IPS-18c (cell line): ENCODE measurements at regions not wholly inside any gene's neighbourhood (a gene's known extent, or its start where the extent isn't known, plus 50 kb on each side); places are given as distances from the start of the nearest gene placed in this dataset.

Experiments used
- H3K4me3 ChIP-seq: 2 replicates; pipeline ENCODE4 v1.7.0; 2013; ENCODE audit warnings: low read depth, mild to moderate bottlenecking, low read length, moderate library complexity; ENCODE audit not compliant: insufficient read depth
- H3K9me3 ChIP-seq: one replicate; pipeline ENCODE4 v1.6.1; 2013; ENCODE audit warnings: mild to moderate bottlenecking, low read length, moderate library complexity; ENCODE audit not compliant: control insufficient read depth, insufficient read depth

DNA sequence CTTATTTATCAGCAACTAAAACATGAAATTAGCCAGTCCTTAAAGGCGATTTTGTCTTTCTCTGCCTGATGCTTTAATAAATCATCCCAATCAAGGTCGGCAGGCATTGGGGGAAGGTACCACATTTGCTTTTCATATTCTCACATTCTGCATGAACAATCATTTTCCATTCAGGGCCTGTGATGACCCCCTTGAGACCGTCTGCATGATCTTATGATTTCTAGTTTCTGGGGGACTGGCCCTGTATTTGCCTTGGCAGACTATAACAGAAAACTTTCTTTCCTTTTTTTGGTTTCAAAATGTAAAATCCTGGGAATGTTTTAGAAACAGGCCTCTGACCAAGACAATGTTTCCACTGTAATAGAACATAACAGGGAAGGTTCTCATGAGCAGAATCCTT lies 296.8 kb downstream of the IDS start:
- no peak overlapping the region for H3K4me3 ChIP-seq
- H3K9me3 ChIP-seq = no peaks in the 10 kb centered on the region

- no peaks in the 10 kb centered on the region for H3K9me3 ChIP-seq
Measured at GRCh38 chrX:149207518-149207917, 297.6 kb downstream of the IDS start.

DNA sequence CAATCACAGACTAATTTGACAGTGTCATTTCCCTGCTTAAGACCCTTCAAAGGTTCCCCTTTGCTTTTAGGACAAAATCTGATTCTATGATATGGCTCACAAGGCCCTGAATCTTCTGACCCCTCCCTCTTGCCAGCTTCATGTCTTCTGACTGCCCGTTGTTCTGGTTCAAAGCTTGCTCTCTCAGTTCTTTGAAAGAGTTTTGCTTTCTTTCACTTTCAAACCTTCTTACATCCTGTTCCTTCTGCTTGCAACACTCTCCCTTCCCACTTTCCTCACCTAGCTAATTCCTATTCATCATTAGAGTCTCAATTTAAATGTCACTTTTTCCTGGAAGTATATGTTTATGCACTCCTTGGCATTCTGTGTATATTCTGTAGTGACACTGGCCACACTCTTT lies 299.2 kb downstream of the IDS start:
- Histone ChIP-seq H3K4me3 (no peak overlapping the region), H3K9me3 (no peaks in the 10 kb centered on the region)

More at GRCh38 chrX:149207518-149207917, 297.6 kb downstream of the IDS start:
- H3K4me3 ChIP-seq = no peak overlapping the region

DNA sequence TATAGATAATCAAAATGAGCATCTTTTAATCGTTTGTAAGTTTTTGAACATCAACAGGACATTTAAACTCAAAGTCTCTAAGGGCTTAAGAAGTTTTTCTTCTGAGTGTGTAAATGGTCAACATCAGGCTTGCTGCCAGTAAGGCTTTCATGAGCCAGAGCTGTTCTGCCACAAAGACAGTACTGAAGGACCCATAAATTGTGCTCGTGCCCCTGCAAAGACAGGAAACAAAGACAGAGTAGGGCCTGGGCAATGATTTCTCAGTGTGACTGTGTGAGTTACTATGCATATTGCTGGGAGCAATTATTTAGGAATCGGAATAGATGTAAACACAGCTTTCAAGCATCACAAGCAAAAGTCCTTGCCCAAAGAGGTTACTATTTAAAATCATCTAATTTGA lies 300.0 kb downstream of the IDS start:
- no peaks in the 10 kb centered on the region for H3K9me3 ChIP-seq
- no peak overlapping the region for H3K4me3 ChIP-seq

DNA sequence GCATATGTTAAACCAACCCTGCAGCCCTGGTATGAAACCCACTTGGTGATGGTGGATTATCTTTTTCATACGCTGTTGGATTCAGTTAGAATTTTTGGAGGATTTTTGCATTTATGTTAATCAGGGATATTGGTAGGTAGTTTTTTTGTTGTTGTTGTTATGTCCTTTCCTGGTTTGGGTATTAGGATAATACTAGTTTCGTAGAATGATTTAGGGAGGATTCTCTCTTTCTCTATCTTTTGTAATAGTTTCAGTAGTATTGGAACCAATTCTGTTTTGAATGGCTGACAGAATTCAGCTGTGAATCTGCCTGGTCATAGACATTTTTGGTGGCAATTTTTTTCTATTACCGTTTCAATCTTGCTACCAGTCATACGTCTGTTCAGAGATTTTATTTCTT lies 305.4 kb downstream of the IDS start:
- Histone ChIP-seq H3K4me3 (no peak overlapping the region), H3K9me3 (peaks cover 5% of the 10 kb centered on the region)

- no peak overlapping the region for H3K4me3 ChIP-seq
- H3K9me3 ChIP-seq = peaks cover 5% of the 10 kb centered on the region
Measured at GRCh38 chrX:149198980-149199732, 305.9 kb downstream of the IDS start.

GRCh38 chrX:149185087-149185486 lies 320.0 kb downstream of the IDS start:
- H3K9me3 ChIP-seq = no peaks in the 10 kb centered on the region
- no peak overlapping the region for H3K4me3 ChIP-seq

GRCh38 chrX:149161435-149162088 lies 343.5 kb downstream of the IDS start:
- Histone ChIP-seq H3K9me3 (peaks cover 9% of the 10 kb centered on the region), H3K4me3 (no peak overlapping the region)

DNA sequence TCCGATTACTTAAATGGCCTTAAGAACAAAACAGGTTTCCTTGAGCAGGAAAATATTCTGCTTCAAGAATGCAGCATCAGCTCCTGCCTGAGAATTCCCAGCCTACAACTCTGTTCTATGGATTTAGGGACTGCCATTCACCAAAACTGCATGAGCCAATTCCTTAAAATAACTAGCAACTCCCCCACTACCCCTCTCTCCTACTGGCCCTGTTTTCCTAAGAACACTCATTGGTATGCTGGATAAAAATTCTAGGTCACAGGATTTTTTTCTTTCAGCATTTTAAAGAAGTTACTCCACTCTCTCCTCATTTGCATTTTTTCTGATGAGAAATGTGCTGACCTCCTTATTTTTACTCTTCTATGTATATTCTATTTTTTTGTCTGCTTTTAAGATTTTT lies 347.1 kb downstream of the IDS start:
- Histone ChIP-seq H3K4me3 (no peak overlapping the region), H3K9me3 (peaks cover 9% of the 10 kb centered on the region)

GRCh38 chrX:149152941-149153340 lies 352.2 kb downstream of the IDS start:
- H3K9me3 ChIP-seq = peaks cover 3% of the 10 kb centered on the region
- no peak overlapping the region for H3K4me3 ChIP-seq

- Histone ChIP-seq H3K9me3 (peaks cover 3% of the 10 kb centered on the region), H3K4me3 (no peak overlapping the region)
Measured at GRCh38 chrX:149151805-149152757, 353.0 kb downstream of the IDS start.

- no peaks in the 10 kb centered on the region for H3K9me3 ChIP-seq
- no peak overlapping the region for H3K4me3 ChIP-seq
Measured at GRCh38 chrX:149145845-149146285, 359.2 kb downstream of the IDS start.

GRCh38 chrX:149131774-149132173 lies 373.3 kb downstream of the IDS start:
- peaks cover 2% of the 10 kb centered on the region for H3K9me3 ChIP-seq

DNA sequence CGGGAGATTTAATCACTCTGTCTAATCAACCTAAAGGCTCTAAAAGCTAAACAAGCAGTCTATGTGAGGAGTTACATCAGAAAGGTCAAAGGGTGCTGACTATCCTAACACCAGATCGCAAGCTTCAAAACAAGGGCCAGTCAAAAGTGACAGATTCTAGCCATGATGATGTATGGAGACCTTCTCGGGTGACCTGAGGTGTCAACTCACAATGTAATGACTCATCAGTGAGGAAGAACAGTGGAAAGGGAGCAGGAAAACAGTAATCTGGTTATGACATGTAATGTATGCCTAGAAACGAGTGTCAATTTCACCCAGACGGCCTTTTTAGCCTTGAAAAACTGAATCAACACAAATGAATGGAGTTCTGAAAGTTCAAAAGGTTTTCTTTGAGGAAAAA lies 375.3 kb downstream of the IDS start:
- peaks cover 4% of the 10 kb centered on the region for H3K9me3 ChIP-seq
- no peak overlapping the region for H3K4me3 ChIP-seq

More at GRCh38 chrX:149131774-149132173, 373.3 kb downstream of the IDS start:
- H3K4me3 ChIP-seq = no peak overlapping the region

DNA sequence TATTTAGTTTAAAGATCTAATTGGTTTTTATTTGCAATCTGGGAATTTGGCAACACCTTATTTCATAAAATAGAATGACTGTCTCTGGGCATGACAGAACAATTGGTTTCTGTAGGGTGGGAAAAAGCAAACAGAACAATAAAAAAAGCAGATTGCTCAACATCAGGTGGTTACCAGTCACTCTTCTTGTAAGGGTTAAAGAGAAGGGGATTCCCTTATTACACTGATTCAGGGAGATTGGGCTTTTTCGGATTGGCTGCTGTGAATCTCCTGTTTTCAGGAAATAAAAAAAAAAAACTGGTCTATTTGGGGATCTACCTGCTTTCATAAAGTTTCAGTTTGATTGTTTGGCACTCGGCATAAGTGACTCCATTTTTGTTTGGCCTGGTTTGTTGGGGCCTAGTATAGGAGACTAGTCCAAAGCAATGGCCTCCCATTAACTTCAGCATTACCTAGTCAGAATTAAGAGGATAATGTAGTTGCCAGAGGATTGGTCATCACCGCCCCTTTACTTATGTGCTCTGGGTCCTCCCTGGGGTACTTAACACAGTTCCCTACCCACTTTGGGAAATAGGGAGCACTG lies 380.5 kb downstream of the IDS start:
- no peak overlapping the region for H3K4me3 ChIP-seq
- peaks cover 8% of the 10 kb centered on the region for H3K9me3 ChIP-seq

DNA sequence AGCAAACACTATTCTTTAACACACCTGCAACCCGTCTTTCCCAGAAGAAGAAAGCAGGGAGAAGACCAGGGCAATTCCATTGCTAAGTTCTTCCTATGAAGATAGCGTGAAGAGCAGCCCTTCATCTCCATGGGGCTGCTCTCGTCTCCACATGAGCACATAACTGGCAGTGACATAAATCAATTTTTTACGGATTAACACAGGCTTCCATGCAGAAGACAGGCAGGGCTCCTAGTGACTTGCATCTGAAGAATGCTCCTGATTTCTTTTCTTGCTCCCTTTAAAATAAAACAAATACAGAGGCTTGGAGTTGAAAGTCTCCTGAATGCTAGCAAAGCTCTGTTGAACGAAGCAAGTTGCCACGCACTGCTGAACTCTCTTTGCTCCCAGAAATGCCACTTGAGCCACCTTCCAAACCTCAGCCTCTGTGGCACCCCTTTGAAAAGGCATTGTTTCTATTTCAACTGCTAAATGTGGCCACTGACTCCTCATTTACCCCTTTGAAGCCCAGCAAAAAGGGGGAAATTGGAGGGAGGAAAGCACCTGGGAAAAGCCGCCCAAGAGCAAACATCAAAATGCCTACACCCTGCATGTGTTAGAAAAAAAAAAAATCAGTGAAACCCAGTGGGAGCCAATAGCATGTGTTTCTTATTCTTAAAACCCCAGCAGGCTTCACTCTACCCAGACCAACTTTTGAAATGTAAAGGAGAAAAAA lies 383.7 kb downstream of the IDS start:
- Histone ChIP-seq H3K4me3 (no peak overlapping the region), H3K9me3 (peaks cover 6% of the 10 kb centered on the region)

GRCh38 chrX:149120459-149120858 lies 384.6 kb downstream of the IDS start:
- Histone ChIP-seq H3K9me3 (peaks cover 6% of the 10 kb centered on the region), H3K4me3 (no peak overlapping the region)
